K562 (cell line): ENCODE measurements at regions not wholly inside any gene's neighbourhood (a gene's known extent, or its start where the extent isn't known, plus 50 kb on each side); places are given as distances from the start of the nearest gene placed in this dataset.

Experiments used
- DDX20 ChIP-seq: fragments of 450-650 bp; IDR thresholded peaks from 2 replicates; pipeline ENCODE4 v1.6.1; 2016; ENCODE audit warnings: missing genetic modification characterization, low read depth, mild to moderate bottlenecking, missing compliant biosample characterization, moderate library complexity
- DEAF1 ChIP-seq: fragments of 450-650 bp; formaldehyde crosslinking; IDR thresholded peaks from 2 replicates; pipeline ENCODE4 v1.4.0; 2020; ENCODE audit warnings: mild to moderate bottlenecking, moderate library complexity
- FOXK1 ChIP-seq: sonication (generic); formaldehyde crosslinking; IDR thresholded peaks from 2 replicates; pipeline ENCODE4 v1.8.0; 2022; ENCODE audit warnings: missing genetic modification reagents, mild to moderate bottlenecking, borderline replicate concordance
- GTF2E2 ChIP-seq: fragments of 200-800 bp; sonication (Bioruptor generic); IDR thresholded peaks from 2 replicates; pipeline ENCODE4 v1.6.1; 2016; ENCODE audit warnings: missing genetic modification characterization, missing compliant biosample characterization
- HDAC1 ChIP-seq, 2 experiments: fragments of 450-650 bp; IDR thresholded peaks; 2 replicates each; pipeline ENCODE4 v1.6.1; 2016 to 2017; ENCODE audit warnings: inconsistent platforms in 1 of 2, mild to moderate bottlenecking in 1 of 2, moderate library complexity in 1 of 2
- JUND ChIP-seq, 2 experiments: IDR thresholded peaks; 2 replicates in 1 of 2; 3 replicates in 1 of 2; pipeline ENCODE4 v1.6.1; 2011; ENCODE audit warnings: borderline replicate concordance in 2 of 2, low read depth in 2 of 2, low read length in 2 of 2, improper control_type of control experiment in 1 of 2, missing biosample characterization in 1 of 2, missing genetic modification characterization in 1 of 2, missing genetic modification reagents in 1 of 2
- LARP7 ChIP-seq: fragments of 450-650 bp; IDR thresholded peaks from 2 replicates; pipeline ENCODE4 v1.6.1; 2016
- MLLT1 ChIP-seq, 2 experiments: fragments of 450-650 bp; IDR thresholded peaks; 2 replicates each; pipeline ENCODE4 v1.6.1; 2016
- NFIC ChIP-seq: fragments of 450-650 bp; IDR thresholded peaks from 2 replicates; pipeline ENCODE4 v1.6.1; 2017; ENCODE audit warnings: mild to moderate bottlenecking, inconsistent platforms
- REST ChIP-seq, 2 experiments: fragments of 450-650 bp; formaldehyde crosslinking in 1 of 2; IDR thresholded peaks; 2 replicates each; pipeline versions ENCODE4 v1.4.0 to v1.6.1; 2014 to 2020; ENCODE audit warnings: mild to moderate bottlenecking in 2 of 2, borderline replicate concordance in 1 of 2, low read depth in 1 of 2
- SOX6 ChIP-seq: fragments of 450-650 bp; IDR thresholded peaks from 2 replicates; pipeline ENCODE4 v1.6.1; 2014; ENCODE audit warnings: mild to moderate bottlenecking
- TRIM24 ChIP-seq, 2 experiments: fragments of 450-650 bp; IDR thresholded peaks; 2 replicates each; pipeline ENCODE4 v1.6.1; 2016
- TF ChIP-seq, protein P1 (sequence below): fragments of 250-450 bp; sonication (Bioruptor Pico); IDR thresholded peaks from 2 replicates; pipeline ENCODE4 v1.5.0; 2021; ENCODE audit warnings: mild to moderate bottlenecking, borderline replicate concordance

GRCh38 chr2:217106650-217107014 is 246.8 kb upstream of the TNP1 start (continued):
- TF ChIP-seq HDAC1 (IDR thresholded peaks at IDR 0.05) (peak in 1 of 2 experiments; percentile 34; a peak in 1 of 4 replicates), JUND (IDR thresholded peaks at IDR 0.05; ENCODE audit: borderline replicate concordance, low read depth, low read length) (0 out of 2 replicates have a peak, but pooled peaks have one; percentile 40), JUND (tag; IDR thresholded peaks at IDR 0.05; ENCODE audit: borderline replicate concordance, low read depth, low read length) (peak; percentile 54; the same call in 1 of the 3 replicates), NFIC (0 out of 2 replicates have a peak, but pooled peaks have one; percentile 4), FOXK1 (no peak), GTF2E2 (tag) (no peak), TRIM24 (IDR thresholded peaks at IDR 0.05) (peak in 1 of 2 experiments; percentile 30; a peak in 1 of 4 replicates), REST (IDR thresholded peaks at IDR 0.05; ENCODE audit: borderline replicate concordance) (peak; percentile 41; the same call in 1 of the 2 replicates), REST (CRISPR knock-in tag; IDR thresholded peaks at IDR 0.05; ENCODE audit: low read depth) (no peak), DEAF1 (CRISPR knock-in tag) (peak; percentile 48; the same call in 1 of the 2 replicates), MLLT1 (IDR thresholded peaks at IDR 0.05) (0 out of 4 replicates have a peak, but pooled peaks of 1 of the 2 experiments have one; percentile 0), SOX6 (0 out of 2 replicates have a peak, but pooled peaks have one; percentile 13), LARP7 (0 out of 2 replicates have a peak, but pooled peaks have one; percentile 65), DDX20 (no peak)
- TF ChIP-seq, protein P1, sequence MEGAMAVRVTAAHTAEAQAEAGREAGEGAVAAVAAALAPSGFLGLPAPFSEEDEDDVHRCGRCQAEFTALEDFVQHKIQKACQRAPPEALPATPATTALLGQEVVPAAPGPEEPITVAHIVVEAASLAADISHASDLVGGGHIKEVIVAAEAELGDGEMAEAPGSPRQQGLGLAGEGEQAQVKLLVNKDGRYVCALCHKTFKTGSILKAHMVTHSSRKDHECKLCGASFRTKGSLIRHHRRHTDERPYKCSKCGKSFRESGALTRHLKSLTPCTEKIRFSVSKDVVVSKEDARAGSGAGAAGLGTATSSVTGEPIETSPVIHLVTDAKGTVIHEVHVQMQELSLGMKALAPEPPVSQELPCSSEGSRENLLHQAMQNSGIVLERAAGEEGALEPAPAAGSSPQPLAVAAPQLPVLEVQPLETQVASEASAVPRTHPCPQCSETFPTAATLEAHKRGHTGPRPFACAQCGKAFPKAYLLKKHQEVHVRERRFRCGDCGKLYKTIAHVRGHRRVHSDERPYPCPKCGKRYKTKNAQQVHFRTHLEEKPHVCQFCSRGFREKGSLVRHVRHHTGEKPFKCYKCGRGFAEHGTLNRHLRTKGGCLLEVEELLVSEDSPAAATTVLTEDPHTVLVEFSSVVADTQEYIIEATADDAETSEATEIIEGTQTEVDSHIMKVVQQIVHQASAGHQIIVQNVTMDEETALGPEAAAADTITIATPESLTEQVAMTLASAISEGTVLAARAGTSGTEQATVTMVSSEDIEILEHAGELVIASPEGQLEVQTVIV (CRISPR knock-in tag), result no peak
